SK-N-SH (cell line): ENCODE measurements at regions not wholly inside any gene's neighbourhood (a gene's known extent, or its start where the extent isn't known, plus 50 kb on each side); places are given as distances from the start of the nearest gene placed in this dataset.

Experiments used
- CTCF ChIA-PET: fragments of 300-600, 350-600 bp; formaldehyde crosslinking; extraction: SDS; loops from one replicate; lab custom pipeline; 2021; lab: Yijun Ruan, JAX
- POLR2A ChIA-PET: fragments of 350-600 bp; sonication (Branson Sonifier 250); formaldehyde crosslinking; extraction: SDS; loops from one replicate; lab custom pipeline; 2020; ENCODE audit warnings: antibody characterized with exemption, inconsistent platforms; lab: Yijun Ruan, JAX
- DNase-seq: peaks from one replicate; pipeline ENCODE4 v3.0.0; 2012
- H2AFZ ChIP-seq: fragments of 200-600 bp; sonication (generic); 2 replicates; pipeline ENCODE4 v1.8.1; 2016; ENCODE audit warnings: antibody characterized with exemption, mild to moderate bottlenecking, low read depth
- H3F3A ChIP-seq: fragments of 200-600 bp; sonication (generic); replicated peaks from 2 replicates; pipeline ENCODE3; 2016; ENCODE audit warnings: antibody characterized with exemption, mild to moderate bottlenecking; ENCODE audit not compliant: insufficient read depth
- H3K27ac ChIP-seq, 2 experiments: fragments of 200-500 bp in 1 of 2; fragments of 200-600 bp in 1 of 2; sonication (Bioruptor generic) in 1 of 2; sonication (generic), shearing (Covaris generic) in 1 of 2; 2 replicates each; pipeline versions ENCODE4 v1.5.1 to v1.6.1; 2014 to 2016; ENCODE audit warnings: low read depth in 2 of 2, inconsistent platforms in 1 of 2, low read length in 1 of 2, mild to moderate bottlenecking in 1 of 2, mixed read lengths in 1 of 2
- H3K27me3 ChIP-seq: fragments of 200-600 bp; sonication (generic), shearing (Covaris generic); 2 replicates; pipeline ENCODE4 v1.6.1; 2016; ENCODE audit warnings: mixed run types; ENCODE audit not compliant: insufficient read depth
- H3K36me3 ChIP-seq, 2 experiments: fragments of 200-500 bp in 1 of 2; fragments of 200-600 bp in 1 of 2; sonication (Bioruptor generic) in 1 of 2; sonication (generic) in 1 of 2; replicated peaks in 1 of 2; 2 replicates each; pipeline versions ENCODE3 to v1.5.1; 2014 to 2016; ENCODE audit warnings: low read length in 1 of 2, mild to moderate bottlenecking in 1 of 2; ENCODE audit not compliant: insufficient read depth in 2 of 2, control insufficient read depth in 1 of 2
- H3K4me1 ChIP-seq, 2 experiments: fragments of 200-500 bp in 1 of 2; fragments of 200-600 bp in 1 of 2; sonication (Bioruptor generic) in 1 of 2; sonication (generic), shearing (Covaris generic) in 1 of 2; 2 replicates each; pipeline versions ENCODE4 v1.5.1 to v1.6.1; 2014 to 2016; ENCODE audit warnings: low read depth in 1 of 2, low read length in 1 of 2, mixed run types in 1 of 2; ENCODE audit not compliant: insufficient read depth in 2 of 2, control insufficient read depth in 1 of 2
- H3K4me2 ChIP-seq: fragments of 200-600 bp; sonication (generic), shearing (Covaris generic); 2 replicates; pipeline ENCODE4 v1.6.1; 2017; ENCODE audit warnings: mixed run types
- H3K4me3 ChIP-seq, 2 experiments: fragments of 200-500 bp in 1 of 2; fragments of 200-600 bp in 1 of 2; sonication (Bioruptor generic) in 1 of 2; sonication (generic), shearing (Covaris generic) in 1 of 2; 2 replicates each; pipeline versions ENCODE4 v1.5.1 to v1.8.1; 2014 to 2016; ENCODE audit warnings: low read depth in 2 of 2, inconsistent platforms in 1 of 2, low read length in 1 of 2, mild to moderate bottlenecking in 1 of 2, mixed read lengths in 1 of 2, moderate library complexity in 1 of 2
- H3K79me2 ChIP-seq: fragments of 200-600 bp; sonication (generic); 2 replicates; pipeline ENCODE4 v1.8.1; 2017; ENCODE audit warnings: mild to moderate bottlenecking; ENCODE audit not compliant: insufficient read depth
- H3K9ac ChIP-seq: fragments of 200-600 bp; sonication (generic); 2 replicates; pipeline ENCODE4 v1.6.1; 2017; ENCODE audit warnings: mixed run types
- H3K9me2 ChIP-seq: fragments of 200-600 bp; sonication (generic); 2 replicates; pipeline ENCODE4 v1.6.1; 2017; ENCODE audit warnings: mixed run types
- H3K9me3 ChIP-seq: fragments of 200-600 bp; sonication (generic); 2 replicates; pipeline ENCODE4 v1.6.1; 2017; ENCODE audit warnings: mixed run types, mild to moderate bottlenecking, moderate library complexity
- H4K20me1 ChIP-seq: fragments of 200-600 bp; sonication (generic); 2 replicates; pipeline ENCODE4 v1.6.1; 2017; ENCODE audit warnings: mild to moderate bottlenecking, mixed run types; ENCODE audit not compliant: insufficient read depth
- ELF1 ChIP-seq: IDR thresholded peaks from 2 replicates; pipeline ENCODE4 v1.4.0; 2012
- FOSL2 ChIP-seq: IDR thresholded peaks from 2 replicates; pipeline ENCODE4 v1.4.0; 2012; ENCODE audit warnings: low read depth, mild to moderate bottlenecking, moderate library complexity, borderline replicate concordance
- NFIC ChIP-seq: IDR thresholded peaks from 2 replicates; pipeline ENCODE4 v1.4.0; 2012; ENCODE audit warnings: borderline replicate concordance
- RAD21 ChIP-seq: IDR thresholded peaks from 2 replicates; pipeline ENCODE4 v1.6.1; 2012; ENCODE audit warnings: mild to moderate bottlenecking, low read length
- RCOR1 ChIP-seq: fragments of 150-350 bp; IDR thresholded peaks from 2 replicates; pipeline ENCODE4 v1.6.1; 2017; ENCODE audit warnings: antibody characterized with exemption, low read length
- RXRA ChIP-seq: IDR thresholded peaks from 2 replicates; pipeline ENCODE4 v1.4.0; 2012; ENCODE audit warnings: low read depth, mild to moderate bottlenecking, borderline replicate concordance
- SIN3A ChIP-seq: IDR thresholded peaks from 2 replicates; pipeline ENCODE4 v1.6.1; 2012; ENCODE audit warnings: low read depth, mild to moderate bottlenecking, low read length, moderate library complexity, borderline replicate concordance
- TAF1 ChIP-seq: IDR thresholded peaks from 2 replicates; pipeline ENCODE4 v1.6.1; 2012; ENCODE audit warnings: low read depth, mild to moderate bottlenecking, low read length, moderate library complexity, borderline replicate concordance
- YY1 ChIP-seq: IDR thresholded peaks from 2 replicates; pipeline ENCODE4 v1.4.0; 2012; ENCODE audit warnings: low read depth, mild to moderate bottlenecking
- WGBS: methylation state at CpG from one replicate; pipeline ENCODE4 v1.1.6; 2017; ENCODE audit warnings: low lambda C conversion rate; 5-methylcytosine and 5-hydroxymethylcytosine counted together
- TF ChIP-seq, protein P1 (sequence below): IDR thresholded peaks from 2 replicates; pipeline ENCODE4 v1.4.0; 2012; ENCODE audit warnings: low read depth
- TF ChIP-seq, protein P2 (sequence below): IDR thresholded peaks from 2 replicates; pipeline ENCODE4 v1.4.0; 2012; ENCODE audit warnings: low read depth, borderline replicate concordance
- TF ChIP-seq, protein P3 (sequence below): fragments of 150-350 bp; IDR thresholded peaks from 2 replicates; pipeline ENCODE4 v1.6.1; 2016; ENCODE audit warnings: mild to moderate bottlenecking, low read depth, low read length
- TF ChIP-seq, protein P4 (sequence below): fragments of 150-350 bp; IDR thresholded peaks from 2 replicates; pipeline ENCODE4 v1.6.1; 2017; ENCODE audit warnings: antibody characterized with exemption, low read length, low read depth, borderline replicate concordance
- TF ChIP-seq, protein P5 (sequence below): IDR thresholded peaks from 2 replicates; pipeline ENCODE4 v1.6.1; 2012; ENCODE audit warnings: mild to moderate bottlenecking, low read depth, low read length, moderate library complexity

DNA sequence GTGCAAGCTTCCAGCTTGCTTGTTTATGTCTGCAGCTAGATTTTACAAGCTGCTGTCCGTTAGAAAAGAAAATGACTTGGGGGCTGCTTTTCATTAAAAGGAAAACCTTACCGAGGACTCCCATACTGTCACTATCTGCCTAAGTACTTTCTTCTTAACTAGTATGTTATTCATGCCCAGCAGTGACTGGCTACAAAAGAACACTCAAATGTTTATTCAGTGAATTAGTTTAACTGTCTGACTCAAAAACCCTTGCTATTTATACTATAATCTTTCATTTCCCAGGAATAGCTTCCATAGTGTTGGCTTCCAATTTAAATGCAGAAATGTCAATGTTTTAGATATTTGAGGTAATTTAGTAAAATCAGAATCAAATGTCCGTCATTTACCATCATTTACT lies 164.9 kb downstream of the DTHD1 start:
- CTCF ChIA-PET, result no interaction called here
- H3F3A ChIP-seq, result no peaks in the 10 kb centered on the region
- H2AFZ ChIP-seq, result no peak overlapping the region
- H4K20me1 ChIP-seq, result no peaks in the 10 kb centered on the region
- H3K27me3 ChIP-seq, result no peaks in the 10 kb centered on the region
- 7% methylated on average over 3 of the region's 3 CpGs for WGBS
- no peaks in the 10 kb centered on the region for H3K4me1 ChIP-seq
- no peak for DNase-seq
- H3K9ac ChIP-seq, result no peak overlapping the region
- peak overlapping the region; percentile 48; the same call in 1 of the 2 replicates for H3K4me2 ChIP-seq
- H3K9me3 ChIP-seq, result no peaks in the 10 kb centered on the region
- POLR2A ChIA-PET, result no interaction called here
- no peak overlapping the region for H3K27ac ChIP-seq
- no peaks in the 10 kb centered on the region for H3K9me2 ChIP-seq
- H3K79me2 ChIP-seq, result no peaks in the 10 kb centered on the region
- TF ChIP-seq SIN3A (no peak), NFIC (no peak), ELF1 (no peak), RXRA (no peak), YY1 (no peak), FOSL2 (no peak), TAF1 (no peak), RCOR1 (no peak), RAD21 (no peak)
- TF ChIP-seq, protein P1, sequence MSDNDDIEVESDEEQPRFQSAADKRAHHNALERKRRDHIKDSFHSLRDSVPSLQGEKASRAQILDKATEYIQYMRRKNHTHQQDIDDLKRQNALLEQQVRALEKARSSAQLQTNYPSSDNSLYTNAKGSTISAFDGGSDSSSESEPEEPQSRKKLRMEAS, result no peak
- TF ChIP-seq, protein P2, sequence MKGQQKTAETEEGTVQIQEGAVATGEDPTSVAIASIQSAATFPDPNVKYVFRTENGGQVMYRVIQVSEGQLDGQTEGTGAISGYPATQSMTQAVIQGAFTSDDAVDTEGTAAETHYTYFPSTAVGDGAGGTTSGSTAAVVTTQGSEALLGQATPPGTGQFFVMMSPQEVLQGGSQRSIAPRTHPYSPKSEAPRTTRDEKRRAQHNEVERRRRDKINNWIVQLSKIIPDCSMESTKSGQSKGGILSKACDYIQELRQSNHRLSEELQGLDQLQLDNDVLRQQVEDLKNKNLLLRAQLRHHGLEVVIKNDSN, result no peak
- TF ChIP-seq, protein P3, sequence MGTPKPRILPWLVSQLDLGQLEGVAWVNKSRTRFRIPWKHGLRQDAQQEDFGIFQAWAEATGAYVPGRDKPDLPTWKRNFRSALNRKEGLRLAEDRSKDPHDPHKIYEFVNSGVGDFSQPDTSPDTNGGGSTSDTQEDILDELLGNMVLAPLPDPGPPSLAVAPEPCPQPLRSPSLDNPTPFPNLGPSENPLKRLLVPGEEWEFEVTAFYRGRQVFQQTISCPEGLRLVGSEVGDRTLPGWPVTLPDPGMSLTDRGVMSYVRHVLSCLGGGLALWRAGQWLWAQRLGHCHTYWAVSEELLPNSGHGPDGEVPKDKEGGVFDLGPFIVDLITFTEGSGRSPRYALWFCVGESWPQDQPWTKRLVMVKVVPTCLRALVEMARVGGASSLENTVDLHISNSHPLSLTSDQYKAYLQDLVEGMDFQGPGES, result no peak
- TF ChIP-seq, protein P4, sequence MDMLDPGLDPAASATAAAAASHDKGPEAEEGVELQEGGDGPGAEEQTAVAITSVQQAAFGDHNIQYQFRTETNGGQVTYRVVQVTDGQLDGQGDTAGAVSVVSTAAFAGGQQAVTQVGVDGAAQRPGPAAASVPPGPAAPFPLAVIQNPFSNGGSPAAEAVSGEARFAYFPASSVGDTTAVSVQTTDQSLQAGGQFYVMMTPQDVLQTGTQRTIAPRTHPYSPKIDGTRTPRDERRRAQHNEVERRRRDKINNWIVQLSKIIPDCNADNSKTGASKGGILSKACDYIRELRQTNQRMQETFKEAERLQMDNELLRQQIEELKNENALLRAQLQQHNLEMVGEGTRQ, result no peak
- TF ChIP-seq, protein P5, sequence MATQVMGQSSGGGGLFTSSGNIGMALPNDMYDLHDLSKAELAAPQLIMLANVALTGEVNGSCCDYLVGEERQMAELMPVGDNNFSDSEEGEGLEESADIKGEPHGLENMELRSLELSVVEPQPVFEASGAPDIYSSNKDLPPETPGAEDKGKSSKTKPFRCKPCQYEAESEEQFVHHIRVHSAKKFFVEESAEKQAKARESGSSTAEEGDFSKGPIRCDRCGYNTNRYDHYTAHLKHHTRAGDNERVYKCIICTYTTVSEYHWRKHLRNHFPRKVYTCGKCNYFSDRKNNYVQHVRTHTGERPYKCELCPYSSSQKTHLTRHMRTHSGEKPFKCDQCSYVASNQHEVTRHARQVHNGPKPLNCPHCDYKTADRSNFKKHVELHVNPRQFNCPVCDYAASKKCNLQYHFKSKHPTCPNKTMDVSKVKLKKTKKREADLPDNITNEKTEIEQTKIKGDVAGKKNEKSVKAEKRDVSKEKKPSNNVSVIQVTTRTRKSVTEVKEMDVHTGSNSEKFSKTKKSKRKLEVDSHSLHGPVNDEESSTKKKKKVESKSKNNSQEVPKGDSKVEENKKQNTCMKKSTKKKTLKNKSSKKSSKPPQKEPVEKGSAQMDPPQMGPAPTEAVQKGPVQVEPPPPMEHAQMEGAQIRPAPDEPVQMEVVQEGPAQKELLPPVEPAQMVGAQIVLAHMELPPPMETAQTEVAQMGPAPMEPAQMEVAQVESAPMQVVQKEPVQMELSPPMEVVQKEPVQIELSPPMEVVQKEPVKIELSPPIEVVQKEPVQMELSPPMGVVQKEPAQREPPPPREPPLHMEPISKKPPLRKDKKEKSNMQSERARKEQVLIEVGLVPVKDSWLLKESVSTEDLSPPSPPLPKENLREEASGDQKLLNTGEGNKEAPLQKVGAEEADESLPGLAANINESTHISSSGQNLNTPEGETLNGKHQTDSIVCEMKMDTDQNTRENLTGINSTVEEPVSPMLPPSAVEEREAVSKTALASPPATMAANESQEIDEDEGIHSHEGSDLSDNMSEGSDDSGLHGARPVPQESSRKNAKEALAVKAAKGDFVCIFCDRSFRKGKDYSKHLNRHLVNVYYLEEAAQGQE, result no peak
- no peak overlapping the region for H3K4me3 ChIP-seq
- H3K36me3 ChIP-seq, result no peaks in the 10 kb centered on the region
